ENCODE measurements at regions not wholly inside any gene's neighbourhood (a gene's known extent, or its start where the extent isn't known, plus 50 kb on each side); places are given as distances from the start of the nearest gene placed in this dataset.

GRCh38 chr2:7774481-7774880 lies 857.3 kb downstream of the RNF144A start:
- H3K27ac ChIP-seq (ENCODE audit: low read length): no peak overlapping the region
- H3K9me3 ChIP-seq (ENCODE audit: control insufficient read depth in 1 of 2, low read length in 2 of 2): no peaks in the 10 kb centered on the region
- H3K4me1 ChIP-seq (ENCODE audit: control insufficient read depth in 1 of 2, insufficient read depth in 2 of 2, low read length in 2 of 2): peaks cover 0 to 5% of the 10 kb centered on the region in 2 donors
- no peaks in the 10 kb centered on the region for H3K27me3 ChIP-seq (ENCODE audit: low read depth, low read length)
- no peaks in the 10 kb centered on the region for H3K36me3 ChIP-seq (ENCODE audit: control insufficient read depth in 1 of 2, insufficient read depth in 2 of 2, low read length in 2 of 2)
- no peak overlapping the region for H3K4me3 ChIP-seq (ENCODE audit: low read depth in 1 of 2, low read length in 2 of 2)

- H3K4me1 ChIP-seq (ENCODE audit: control insufficient read depth in 1 of 2, insufficient read depth in 2 of 2, low read length in 2 of 2): peaks cover 0 to 5% of the 10 kb centered on the region in 2 donors
- H3K27me3 ChIP-seq (ENCODE audit: low read depth, low read length): no peaks in the 10 kb centered on the region
- no peaks in the 10 kb centered on the region for H3K36me3 ChIP-seq (ENCODE audit: control insufficient read depth in 1 of 2, insufficient read depth in 2 of 2, low read length in 2 of 2)
- H3K27ac ChIP-seq (ENCODE audit: low read length): no peak overlapping the region
- no peak overlapping the region for H3K4me3 ChIP-seq (ENCODE audit: low read depth in 1 of 2, low read length in 2 of 2)
- H3K9me3 ChIP-seq (ENCODE audit: control insufficient read depth in 1 of 2, low read length in 2 of 2): no peaks in the 10 kb centered on the region
These were observed 860.5 kb downstream of the RNF144A start for GRCh38 chr2:7777668-7778067.

- Histone ChIP-seq H3K27ac (ENCODE audit: low read length) (no peak overlapping the region), H3K4me1 (ENCODE audit: control insufficient read depth in 1 of 2, insufficient read depth in 2 of 2, low read length in 2 of 2) (no peaks in the 10 kb centered on the region), H3K27me3 (ENCODE audit: low read depth, low read length) (no peaks in the 10 kb centered on the region), H3K36me3 (ENCODE audit: control insufficient read depth in 1 of 2, insufficient read depth in 2 of 2, low read length in 2 of 2) (no peaks in the 10 kb centered on the region), H3K4me3 (ENCODE audit: low read depth in 1 of 2, low read length in 2 of 2) (no peak overlapping the region), H3K9me3 (ENCODE audit: control insufficient read depth in 1 of 2, low read length in 2 of 2) (no peaks in the 10 kb centered on the region)
These were observed 863.1 kb downstream of the RNF144A start for GRCh38 chr2:7780321-7780720.

- H3K36me3 ChIP-seq (ENCODE audit: control insufficient read depth in 1 of 2, insufficient read depth in 2 of 2, low read length in 2 of 2): no peaks in the 10 kb centered on the region
- no peak overlapping the region for H3K27ac ChIP-seq (ENCODE audit: low read length)
- H3K27me3 ChIP-seq (ENCODE audit: low read depth, low read length): no peaks in the 10 kb centered on the region
- no peak overlapping the region for H3K4me3 ChIP-seq (ENCODE audit: low read depth in 1 of 2, low read length in 2 of 2)
- no peaks in the 10 kb centered on the region for H3K9me3 ChIP-seq (ENCODE audit: control insufficient read depth in 1 of 2, low read length in 2 of 2)
- no peaks in the 10 kb centered on the region for H3K4me1 ChIP-seq (ENCODE audit: control insufficient read depth in 1 of 2, insufficient read depth in 2 of 2, low read length in 2 of 2)
These were observed 868.5 kb downstream of the RNF144A start for GRCh38 chr2:7785700-7786099.

GRCh38 chr2:7788736-7789135 lies 871.5 kb downstream of the RNF144A start:
- no peaks in the 10 kb centered on the region for H3K36me3 ChIP-seq (ENCODE audit: control insufficient read depth in 1 of 2, insufficient read depth in 2 of 2, low read length in 2 of 2)
- peaks cover 0 to 10% of the 10 kb centered on the region in 2 donors for H3K4me1 ChIP-seq (ENCODE audit: control insufficient read depth in 1 of 2, insufficient read depth in 2 of 2, low read length in 2 of 2)
- no peak overlapping the region for H3K27ac ChIP-seq (ENCODE audit: low read length)
- H3K9me3 ChIP-seq (ENCODE audit: control insufficient read depth in 1 of 2, low read length in 2 of 2): no peaks in the 10 kb centered on the region
- no peaks in the 10 kb centered on the region for H3K27me3 ChIP-seq (ENCODE audit: low read depth, low read length)
- H3K4me3 ChIP-seq (ENCODE audit: low read depth in 1 of 2, low read length in 2 of 2): no peak overlapping the region

- Histone ChIP-seq H3K4me3 (ENCODE audit: low read depth in 1 of 2, low read length in 2 of 2) (no peak overlapping the region), H3K27me3 (ENCODE audit: low read depth, low read length) (no peaks in the 10 kb centered on the region), H3K4me1 (ENCODE audit: control insufficient read depth in 1 of 2, insufficient read depth in 2 of 2, low read length in 2 of 2) (peaks cover 0 to 14% of the 10 kb centered on the region in 2 donors), H3K27ac (ENCODE audit: low read length) (no peak overlapping the region), H3K9me3 (ENCODE audit: control insufficient read depth in 1 of 2, low read length in 2 of 2) (no peaks in the 10 kb centered on the region), H3K36me3 (ENCODE audit: control insufficient read depth in 1 of 2, insufficient read depth in 2 of 2, low read length in 2 of 2) (no peaks in the 10 kb centered on the region)
These were observed 874.9 kb downstream of the RNF144A start for GRCh38 chr2:7792031-7792651.

- no peaks in the 10 kb centered on the region for H3K36me3 ChIP-seq (ENCODE audit: control insufficient read depth in 1 of 2, insufficient read depth in 2 of 2, low read length in 2 of 2)
- H3K27ac ChIP-seq (ENCODE audit: low read length): no peak overlapping the region
These were observed 878.8 kb downstream of the RNF144A start for GRCh38 chr2:7795778-7796563.

GRCh38 chr2:7800031-7800430 lies 881.8 kb upstream of the ID2 start:
- Histone ChIP-seq H3K27me3 (ENCODE audit: low read depth, low read length) (no peaks in the 10 kb centered on the region), H3K4me3 (ENCODE audit: low read depth in 1 of 2, low read length in 2 of 2) (no peak overlapping the region), H3K4me1 (ENCODE audit: control insufficient read depth in 1 of 2, insufficient read depth in 2 of 2, low read length in 2 of 2) (peaks cover 0 to 4% of the 10 kb centered on the region in 2 donors), H3K36me3 (ENCODE audit: control insufficient read depth in 1 of 2, insufficient read depth in 2 of 2, low read length in 2 of 2) (no peaks in the 10 kb centered on the region), H3K9me3 (ENCODE audit: control insufficient read depth in 1 of 2, low read length in 2 of 2) (no peaks in the 10 kb centered on the region), H3K27ac (ENCODE audit: low read length) (no peak overlapping the region)

More at GRCh38 chr2:7795778-7796563, 878.8 kb downstream of the RNF144A start:
- Histone ChIP-seq H3K4me1 (ENCODE audit: control insufficient read depth in 1 of 2, insufficient read depth in 2 of 2, low read length in 2 of 2) (peaks cover 0 to 14% of the 10 kb centered on the region in 2 donors), H3K27me3 (ENCODE audit: low read depth, low read length) (no peaks in the 10 kb centered on the region), H3K4me3 (ENCODE audit: low read depth in 1 of 2, low read length in 2 of 2) (no peak overlapping the region), H3K9me3 (ENCODE audit: control insufficient read depth in 1 of 2, low read length in 2 of 2) (no peaks in the 10 kb centered on the region)

- Histone ChIP-seq H3K27ac (ENCODE audit: low read length) (no peak overlapping the region), H3K36me3 (ENCODE audit: control insufficient read depth in 1 of 2, insufficient read depth in 2 of 2, low read length in 2 of 2) (no peaks in the 10 kb centered on the region), H3K4me3 (ENCODE audit: low read depth in 1 of 2, low read length in 2 of 2) (no peak overlapping the region), H3K9me3 (ENCODE audit: control insufficient read depth in 1 of 2, low read length in 2 of 2) (no peaks in the 10 kb centered on the region), H3K27me3 (ENCODE audit: low read depth, low read length) (no peaks in the 10 kb centered on the region), H3K4me1 (ENCODE audit: control insufficient read depth in 1 of 2, insufficient read depth in 2 of 2, low read length in 2 of 2) (no peaks in the 10 kb centered on the region)
These were observed 880.6 kb upstream of the ID2 start for GRCh38 chr2:7801212-7801611.

GRCh38 chr2:7803515-7803914 lies 878.3 kb upstream of the ID2 start:
- Histone ChIP-seq H3K4me1 (ENCODE audit: control insufficient read depth in 1 of 2, insufficient read depth in 2 of 2, low read length in 2 of 2) (no peaks in the 10 kb centered on the region), H3K9me3 (ENCODE audit: control insufficient read depth in 1 of 2, low read length in 2 of 2) (no peaks in the 10 kb centered on the region), H3K4me3 (ENCODE audit: low read depth in 1 of 2, low read length in 2 of 2) (no peak overlapping the region), H3K27me3 (ENCODE audit: low read depth, low read length) (no peaks in the 10 kb centered on the region), H3K36me3 (ENCODE audit: control insufficient read depth in 1 of 2, insufficient read depth in 2 of 2, low read length in 2 of 2) (no peaks in the 10 kb centered on the region), H3K27ac (ENCODE audit: low read length) (no peak overlapping the region)

GRCh38 chr2:7809640-7810039 lies 872.2 kb upstream of the ID2 start:
- Histone ChIP-seq H3K27ac (ENCODE audit: low read length) (no peak overlapping the region), H3K9me3 (ENCODE audit: control insufficient read depth in 1 of 2, low read length in 2 of 2) (no peaks in the 10 kb centered on the region), H3K4me1 (ENCODE audit: control insufficient read depth in 1 of 2, insufficient read depth in 2 of 2, low read length in 2 of 2) (no peaks in the 10 kb centered on the region), H3K36me3 (ENCODE audit: control insufficient read depth in 1 of 2, insufficient read depth in 2 of 2, low read length in 2 of 2) (no peaks in the 10 kb centered on the region), H3K4me3 (ENCODE audit: low read depth in 1 of 2, low read length in 2 of 2) (no peak overlapping the region), H3K27me3 (ENCODE audit: low read depth, low read length) (no peaks in the 10 kb centered on the region)

Measured in muscle layer of duodenum (tissue), 2 donors.